ENCODE measurements at regions not wholly inside any gene's neighbourhood (a gene's known extent, or its start where the extent isn't known, plus 50 kb on each side); places are given as distances from the start of the nearest gene placed in this dataset.
A peak's percentile ranks its signal among the peaks of the same experiment; 100 is the strongest.

GRCh38 chr18:76234676-76235060, 260.4 kb downstream of the ZNF516 start:
- Histone ChIP-seq H3K4me3 (no peak overlapping the region), H3K27ac (no peak overlapping the region), H3K4me1 (no peaks in the 10 kb centered on the region), H3K27me3 (no peaks in the 10 kb centered on the region), H3K36me3 (no peaks in the 10 kb centered on the region), H3K9me3 (peaks cover 3% of the 10 kb centered on the region in 2 donors)
- intact Hi-C loops (cut with DNase I) = no loop called here
- DNase-seq = peak in 1 of 4 donors; percentile 36
- ATAC-seq = no peak
- TF ChIP-seq, protein P1, sequence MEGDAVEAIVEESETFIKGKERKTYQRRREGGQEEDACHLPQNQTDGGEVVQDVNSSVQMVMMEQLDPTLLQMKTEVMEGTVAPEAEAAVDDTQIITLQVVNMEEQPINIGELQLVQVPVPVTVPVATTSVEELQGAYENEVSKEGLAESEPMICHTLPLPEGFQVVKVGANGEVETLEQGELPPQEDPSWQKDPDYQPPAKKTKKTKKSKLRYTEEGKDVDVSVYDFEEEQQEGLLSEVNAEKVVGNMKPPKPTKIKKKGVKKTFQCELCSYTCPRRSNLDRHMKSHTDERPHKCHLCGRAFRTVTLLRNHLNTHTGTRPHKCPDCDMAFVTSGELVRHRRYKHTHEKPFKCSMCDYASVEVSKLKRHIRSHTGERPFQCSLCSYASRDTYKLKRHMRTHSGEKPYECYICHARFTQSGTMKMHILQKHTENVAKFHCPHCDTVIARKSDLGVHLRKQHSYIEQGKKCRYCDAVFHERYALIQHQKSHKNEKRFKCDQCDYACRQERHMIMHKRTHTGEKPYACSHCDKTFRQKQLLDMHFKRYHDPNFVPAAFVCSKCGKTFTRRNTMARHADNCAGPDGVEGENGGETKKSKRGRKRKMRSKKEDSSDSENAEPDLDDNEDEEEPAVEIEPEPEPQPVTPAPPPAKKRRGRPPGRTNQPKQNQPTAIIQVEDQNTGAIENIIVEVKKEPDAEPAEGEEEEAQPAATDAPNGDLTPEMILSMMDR (IDR thresholded peaks at IDR 0.05) = no peak

GRCh38 chr18:76233876-76234675, 261.0 kb downstream of the ZNF516 start:
- intact Hi-C loops (cut with DNase I) = no loop called here
- Histone ChIP-seq H3K4me3 (no peak overlapping the region), H3K36me3 (no peaks in the 10 kb centered on the region), H3K4me1 (no peaks in the 10 kb centered on the region), H3K27me3 (no peaks in the 10 kb centered on the region), H3K9me3 (peaks cover 3% of the 10 kb centered on the region in 2 donors), H3K27ac (no peak overlapping the region)
- DNase-seq = peak in 1 of 4 donors; percentile 23
- TF ChIP-seq, protein P1 (IDR thresholded peaks at IDR 0.05) = no peak
- no peak for ATAC-seq

DNA sequence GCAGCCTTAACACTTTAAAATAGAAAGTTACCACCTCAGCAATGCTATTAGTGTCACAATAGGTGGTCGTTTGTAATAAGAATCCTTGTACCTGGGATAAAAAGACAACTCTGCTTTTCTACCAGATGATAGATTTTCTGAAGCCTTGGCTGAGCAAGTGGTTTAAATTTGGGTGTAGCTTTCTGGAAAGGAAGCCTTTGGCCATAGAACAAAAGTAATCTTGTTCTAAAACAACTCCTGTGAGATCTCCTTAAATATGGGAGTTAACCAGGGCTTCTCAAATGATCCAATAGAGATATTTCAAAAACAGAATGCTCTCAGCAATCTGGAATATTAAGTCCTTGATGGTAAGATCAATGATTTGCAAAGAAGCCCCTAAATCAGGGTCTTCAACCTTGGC, 261.6 kb downstream of the ZNF516 start:
- Histone ChIP-seq H3K4me1 (no peaks in the 10 kb centered on the region), H3K27ac (no peak overlapping the region), H3K27me3 (no peaks in the 10 kb centered on the region), H3K36me3 (no peaks in the 10 kb centered on the region), H3K9me3 (peaks cover 3% of the 10 kb centered on the region in 2 donors), H3K4me3 (no peak overlapping the region)
- intact Hi-C loops (cut with DNase I) = no loop called here
- no peak for DNase-seq
- ATAC-seq = no peak
- TF ChIP-seq, protein P1 (IDR thresholded peaks at IDR 0.05) = no peak

GRCh38 chr18:76232779-76233178, 262.3 kb downstream of the ZNF516 start:
- H3K27me3 ChIP-seq = no peaks in the 10 kb centered on the region
- H3K36me3 ChIP-seq = no peaks in the 10 kb centered on the region
- no peaks in the 10 kb centered on the region for H3K4me1 ChIP-seq
- H3K4me3 ChIP-seq = no peak overlapping the region
- DNase-seq (no peak), ATAC-seq (no peak)
- intact Hi-C loops (cut with DNase I) = no loop called here
- no peak overlapping the region for H3K27ac ChIP-seq
- TF ChIP-seq, protein P1 (IDR thresholded peaks at IDR 0.05) = no peak
- H3K9me3 ChIP-seq = no peaks in the 10 kb centered on the region

DNA sequence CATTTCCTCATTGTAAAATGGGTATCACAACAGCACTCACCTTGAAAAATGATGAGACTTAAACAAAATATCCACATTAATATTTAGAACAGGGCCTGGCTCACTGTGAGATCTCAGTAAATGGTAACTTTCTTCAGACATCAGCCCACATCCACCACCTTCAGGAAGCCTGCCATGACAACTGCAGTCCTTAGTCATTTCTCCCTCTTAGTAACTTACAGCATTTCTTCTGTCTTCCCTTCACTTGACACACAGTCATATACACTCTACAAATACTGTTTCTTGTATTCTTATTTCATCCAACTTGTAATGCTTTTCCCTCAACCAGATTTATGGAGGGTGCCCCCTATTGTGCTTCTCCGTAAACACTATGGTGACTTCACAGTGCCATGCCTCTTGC, 263.0 kb downstream of the ZNF516 start:
- intact Hi-C loops (cut with DNase I) = no loop called here
- H3K9me3 ChIP-seq = no peaks in the 10 kb centered on the region
- no peaks in the 10 kb centered on the region for H3K4me1 ChIP-seq
- H3K27ac ChIP-seq = no peak overlapping the region
- no peak overlapping the region for H3K4me3 ChIP-seq
- H3K27me3 ChIP-seq = no peaks in the 10 kb centered on the region
- DNase-seq = no peak
- no peaks in the 10 kb centered on the region for H3K36me3 ChIP-seq
- TF ChIP-seq, protein P1 (IDR thresholded peaks at IDR 0.05) = no peak
- ATAC-seq = no peak
